IMR-90 (cell line): ENCODE measurements at regions not wholly inside any gene's neighbourhood (a gene's known extent, or its start where the extent isn't known, plus 50 kb on each side); places are given as distances from the start of the nearest gene placed in this dataset.

Experiments
- ATAC-seq: fragments of 200-7000 bp; cut with Tn5 transposase; 2 replicates; pipeline ENCODE4 v1.9.1; 2020; ENCODE audit warnings: low read depth, mild to moderate bottlenecking, moderate library complexity
- BruUV-seq: library from RNA; stranded (reverse); fragments of 400-500 nt; replicated peaks from 2 replicates; lab custom pipeline; 2021; lab: Mats Ljungman, UMichigan
- CTCF ChIA-PET: fragments of 300-600 bp; formaldehyde crosslinking; extraction: SDS; loops from one replicate; lab custom pipeline; 2021; ENCODE audit warnings: antibody characterized with exemption; lab: Yijun Ruan, JAX
- POLR2A ChIA-PET: fragments of 300-600 bp; sonication (Branson Sonifier 250); formaldehyde crosslinking; loops from one replicate; lab custom pipeline; 2022; ENCODE audit warnings: antibody characterized with exemption; ENCODE audit not compliant: unreplicated experiment; lab: Charles Lee
- DNase-seq: peaks from one replicate; pipeline ENCODE4 v3.0.0; 2013
- H2AFZ ChIP-seq: replicated peaks from 2 replicates; pipeline ENCODE3; 2013; ENCODE audit warnings: low read length, mild to moderate bottlenecking; ENCODE audit not compliant: poor library complexity
- H2AK5ac ChIP-seq: 2 replicates; pipeline ENCODE4 v1.6.1; 2013; ENCODE audit warnings: low read depth, low read length, inconsistent platforms
- H2AK9ac ChIP-seq: replicated peaks from 2 replicates; pipeline ENCODE3; 2013; ENCODE audit warnings: mild to moderate bottlenecking, low read depth, low read length, moderate library complexity; ENCODE audit not compliant: poor library complexity
- H2BK120ac ChIP-seq: 2 replicates; pipeline ENCODE4 v1.6.1; 2013; ENCODE audit warnings: low read depth, low read length, inconsistent platforms
- H2BK15ac ChIP-seq: 3 replicates; pipeline ENCODE4 v1.6.1; 2013; ENCODE audit warnings: low read depth, low read length, inconsistent platforms
- H2BK20ac ChIP-seq: 2 replicates; pipeline ENCODE4 v1.6.1; 2013; ENCODE audit warnings: low read depth, mild to moderate bottlenecking, inconsistent platforms, low read length, moderate library complexity
- H2BK5ac ChIP-seq: 2 replicates; pipeline ENCODE4 v1.6.1; 2013; ENCODE audit warnings: mild to moderate bottlenecking, low read depth, low read length, inconsistent platforms; ENCODE audit not compliant: poor library complexity, severe bottlenecking
- H3K14ac ChIP-seq: replicated peaks from 2 replicates; pipeline ENCODE4 v1.6.1; 2013; ENCODE audit warnings: low read depth, low read length, inconsistent platforms
- H3K18ac ChIP-seq: 2 replicates; pipeline ENCODE4 v1.6.1; 2013; ENCODE audit warnings: low read depth, low read length, control low read depth
- H3K23ac ChIP-seq: 2 replicates; pipeline ENCODE4 v1.6.1; 2013; ENCODE audit warnings: low read depth, low read length, inconsistent platforms
- H3K27ac ChIP-seq: 2 replicates; pipeline ENCODE4 v1.5.1; 2013; ENCODE audit warnings: mild to moderate bottlenecking, control low read depth, low read length; ENCODE audit not compliant: insufficient read depth
- H3K27me3 ChIP-seq: 2 replicates; pipeline ENCODE4 v1.6.1; 2013; ENCODE audit warnings: low read length; ENCODE audit not compliant: control insufficient read depth, insufficient read depth
- H3K36me3 ChIP-seq: 2 replicates; pipeline ENCODE4 v1.6.1; 2013; ENCODE audit warnings: low read length, mixed read lengths; ENCODE audit not compliant: control insufficient read depth, insufficient read depth
- H3K4ac ChIP-seq: 2 replicates; pipeline ENCODE4 v1.6.1; 2013; ENCODE audit warnings: low read depth, low read length, inconsistent platforms
- H3K4me1 ChIP-seq: 2 replicates; pipeline ENCODE4 v1.6.1; 2013; ENCODE audit warnings: low read length, mixed read lengths; ENCODE audit not compliant: control insufficient read depth, insufficient read depth
- H3K4me2 ChIP-seq: 2 replicates; pipeline ENCODE4 v1.6.1; 2013; ENCODE audit warnings: low read depth, mild to moderate bottlenecking, control low read depth, low read length, moderate library complexity
- H3K4me3 ChIP-seq: 2 replicates; pipeline ENCODE4 v1.5.1; 2013; ENCODE audit warnings: low read depth, mild to moderate bottlenecking, control low read depth, low read length, moderate library complexity; ENCODE audit not compliant: insufficient read depth
- H3K56ac ChIP-seq: 2 replicates; pipeline ENCODE4 v1.6.1; 2013; ENCODE audit warnings: low read length, inconsistent platforms; ENCODE audit not compliant: insufficient read depth; ENCODE audit errors: extremely low read depth
- H3K79me1 ChIP-seq, 2 experiments: 2 replicates each; pipeline ENCODE4 v1.6.1; 2013; ENCODE audit warnings: low read length in 2 of 2, inconsistent platforms in 1 of 2, low read depth in 1 of 2
- H3K9ac ChIP-seq: 2 replicates; pipeline ENCODE4 v1.6.1; 2013; ENCODE audit warnings: low read depth, low read length, control low read depth
- H3K9me1 ChIP-seq: 2 replicates; pipeline ENCODE4 v1.6.1; 2013; ENCODE audit warnings: low read length, inconsistent platforms; ENCODE audit not compliant: insufficient read depth
- H3K9me3 ChIP-seq: 2 replicates; pipeline ENCODE4 v1.6.1; 2013; ENCODE audit warnings: low read length; ENCODE audit not compliant: control insufficient read depth, insufficient read depth
- H4K20me1 ChIP-seq: 2 replicates; pipeline ENCODE4 v1.6.1; 2013; ENCODE audit warnings: low read length, inconsistent platforms; ENCODE audit not compliant: insufficient read depth
- H4K5ac ChIP-seq: 2 replicates; pipeline ENCODE4 v1.6.1; 2013; ENCODE audit warnings: mild to moderate bottlenecking, low read depth, low read length, control low read depth
- H4K8ac ChIP-seq, 2 experiments: 2 replicates each; pipeline ENCODE4 v1.6.1; 2013; ENCODE audit warnings: low read depth in 2 of 2, low read length in 2 of 2, control low read depth in 1 of 2, inconsistent platforms in 1 of 2
- H4K91ac ChIP-seq: 2 replicates; pipeline ENCODE4 v1.6.1; 2013; ENCODE audit warnings: low read depth, low read length, inconsistent platforms; ENCODE audit not compliant: insufficient read depth
- CEBPB ChIP-seq: IDR thresholded peaks from 2 replicates; pipeline ENCODE4 v1.6.1; 2012; ENCODE audit warnings: low read depth, low read length, improper control_type of control experiment
- WGBS, 2 experiments: methylation state at CpG; one replicate each; pipeline versions ENCODE4 v1.1.5 to v1.1.7; 2013; ENCODE audit warnings: missing lambda C conversion rate in 2 of 2; ENCODE audit not compliant: insufficient read length in 1 of 2; ENCODE audit errors: extremely low coverage in 2 of 2; 5-methylcytosine and 5-hydroxymethylcytosine counted together
- dilution Hi-C: fragments of 300-500 bp; cut with HindIII; formaldehyde crosslinking; loops from one replicate; pipeline ENCODE4 v1.14.3; 2018; ENCODE audit warnings: low sequenced_read_pairs; ENCODE audit not compliant: unreplicated experiment
- in situ Hi-C: fragments of 300-500 bp; cut with MboI; formaldehyde crosslinking; loops from 3 replicates; pipeline ENCODE4 v1.14.3; 2019; ENCODE audit warnings: low sequenced_read_pairs, inconsistent platforms, mixed read lengths
- intact Hi-C: fragments of 100-400 bp; cut with micrococcal nuclease; formaldehyde crosslinking; loops from 2 replicates; pipeline ENCODE4 v1.10.0; 2022
- TF ChIP-seq, protein P1 (sequence below): fragments of 150-350 bp; IDR thresholded peaks from 2 replicates; pipeline ENCODE4 v1.6.1; 2017; ENCODE audit warnings: mild to moderate bottlenecking, antibody characterized with exemption, low read length, low read depth

DNA sequence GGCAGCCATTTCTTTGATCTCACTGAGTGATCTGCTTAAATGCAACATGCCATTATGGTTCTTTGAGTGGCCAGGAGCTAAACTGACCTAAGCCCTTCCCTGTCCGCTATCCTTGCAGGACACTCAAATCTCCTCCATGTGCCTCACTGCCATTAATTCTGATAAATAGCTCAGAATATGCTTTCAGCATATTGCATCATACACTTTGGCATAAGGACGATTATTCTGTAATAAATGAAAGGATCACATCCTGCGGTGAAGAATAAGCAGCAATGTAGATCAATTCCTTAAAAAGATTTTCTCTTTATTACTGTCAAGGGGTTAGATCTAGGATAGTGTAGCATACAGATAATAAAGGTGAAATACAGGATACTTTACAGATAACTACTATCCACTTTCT is 231.8 kb upstream of the CTBP2 start:
- DNase-seq, result no peak
- no peak overlapping the region for H4K5ac ChIP-seq
- H2AK5ac ChIP-seq, result no peak overlapping the region
- no peak overlapping the region for H3K18ac ChIP-seq
- H3K4me1 ChIP-seq, result no peaks in the 10 kb centered on the region
- H4K8ac ChIP-seq, result no peak overlapping the region
- H2AFZ ChIP-seq, result no peak overlapping the region
- no peaks in the 10 kb centered on the region for H4K20me1 ChIP-seq
- CTCF ChIA-PET, result no interaction called here
- no peak overlapping the region for H3K4me3 ChIP-seq
- no peak overlapping the region for H2AK9ac ChIP-seq
- H3K23ac ChIP-seq, result no peak overlapping the region
- BruUV-seq, result no TSS peak
- no peak for ATAC-seq
- no peaks in the 10 kb centered on the region for H3K9me3 ChIP-seq
- no peak overlapping the region for H3K4ac ChIP-seq
- no peak overlapping the region for H4K91ac ChIP-seq
- no CpG with 5 or more reads among the region's 3 CpGs for WGBS, 2 experiments
- no peak overlapping the region for H3K14ac ChIP-seq
- H3K9me1 ChIP-seq, result no peaks in the 10 kb centered on the region
- in situ Hi-C loops, result no loop called here
- H3K27me3 ChIP-seq, result no peaks in the 10 kb centered on the region
- TF ChIP-seq, protein P1, sequence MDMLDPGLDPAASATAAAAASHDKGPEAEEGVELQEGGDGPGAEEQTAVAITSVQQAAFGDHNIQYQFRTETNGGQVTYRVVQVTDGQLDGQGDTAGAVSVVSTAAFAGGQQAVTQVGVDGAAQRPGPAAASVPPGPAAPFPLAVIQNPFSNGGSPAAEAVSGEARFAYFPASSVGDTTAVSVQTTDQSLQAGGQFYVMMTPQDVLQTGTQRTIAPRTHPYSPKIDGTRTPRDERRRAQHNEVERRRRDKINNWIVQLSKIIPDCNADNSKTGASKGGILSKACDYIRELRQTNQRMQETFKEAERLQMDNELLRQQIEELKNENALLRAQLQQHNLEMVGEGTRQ, result no peak
- peak; percentile 82 for TF ChIP-seq CEBPB
- no peak overlapping the region for H2BK120ac ChIP-seq
- no peaks in the 10 kb centered on the region for H3K79me1 ChIP-seq
- POLR2A ChIA-PET, result no interaction called here
- H3K9ac ChIP-seq, result no peak overlapping the region
- no peak overlapping the region for H3K56ac ChIP-seq
- no peak overlapping the region for H3K4me2 ChIP-seq
- H3K27ac ChIP-seq, result no peak overlapping the region
- dilution Hi-C loops, result no loop called here
- H3K36me3 ChIP-seq, result no peaks in the 10 kb centered on the region
- no peak overlapping the region for H2BK20ac ChIP-seq
- H2BK15ac ChIP-seq, result no peak overlapping the region
- no peak overlapping the region for H2BK5ac ChIP-seq
- intact Hi-C loops, result no loop called here
